Stimulated activated CD4-positive, alpha-beta T cell treated with anti-CD3 and anti-CD28 coated beads, TNF-alpha, amount 100 ng/mL, for 4 hours (primary cell): ENCODE measurements at regions not wholly inside any gene's neighbourhood (a gene's known extent, or its start where the extent isn't known, plus 50 kb on each side); places are given as distances from the start of the nearest gene placed in this dataset.
A peak's percentile ranks its signal among the peaks of the same experiment; 100 is the strongest.
"Not testable (repeated sequence)": the region's sequence is repeated elsewhere in the genome, so short reads cannot be mapped to it uniquely, and the experiment has no call there.

ENCODE experiments used
- DNase-seq, 3 experiments: peaks; one replicate each; pipeline ENCODE4 v3.0.0-alpha.2; 2020; ENCODE audit warnings: low read depth in 3 of 3

GRCh38 chr2:234157817-234158588 is 107.5 kb downstream of the SPP2 start:
- no peak for DNase-seq

- no peak for DNase-seq
Observed at GRCh38 chr2:234156326-234156725, 105.8 kb downstream of the SPP2 start.

GRCh38 chr2:234152835-234153234 is 102.3 kb downstream of the SPP2 start:
- not testable (repeated sequence) for DNase-seq

GRCh38 chr2:234147335-234147861 is 96.9 kb downstream of the SPP2 start:
- DNase-seq = no peak

- DNase-seq = no peak
Observed at GRCh38 chr2:234146087-234146826, 95.8 kb downstream of the SPP2 start.

DNA sequence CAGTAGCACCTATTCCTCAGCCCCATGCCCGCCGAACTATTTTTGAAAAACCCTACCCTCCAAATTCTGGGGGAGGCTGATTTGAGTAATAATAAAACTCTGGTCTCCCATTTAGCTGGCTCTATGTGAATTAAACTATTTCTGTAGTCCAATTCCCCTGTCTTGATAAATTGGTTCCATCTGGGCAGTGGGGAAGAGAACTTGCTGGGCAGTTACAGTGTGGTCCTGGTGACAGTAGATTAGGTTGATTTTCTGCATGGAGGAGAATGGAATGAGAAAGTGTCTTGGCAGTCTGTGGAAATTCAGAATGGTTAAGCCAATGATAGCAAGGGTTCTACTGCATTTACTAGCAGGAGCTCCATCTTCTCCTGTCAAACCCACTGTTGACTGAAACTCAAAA is 95.0 kb downstream of the SPP2 start:
- no peak for DNase-seq

GRCh38 chr2:234145057-234145456 is 94.6 kb downstream of the SPP2 start:
- no peak for DNase-seq

GRCh38 chr2:234143896-234144295 is 93.4 kb downstream of the SPP2 start:
- no peak for DNase-seq

DNA sequence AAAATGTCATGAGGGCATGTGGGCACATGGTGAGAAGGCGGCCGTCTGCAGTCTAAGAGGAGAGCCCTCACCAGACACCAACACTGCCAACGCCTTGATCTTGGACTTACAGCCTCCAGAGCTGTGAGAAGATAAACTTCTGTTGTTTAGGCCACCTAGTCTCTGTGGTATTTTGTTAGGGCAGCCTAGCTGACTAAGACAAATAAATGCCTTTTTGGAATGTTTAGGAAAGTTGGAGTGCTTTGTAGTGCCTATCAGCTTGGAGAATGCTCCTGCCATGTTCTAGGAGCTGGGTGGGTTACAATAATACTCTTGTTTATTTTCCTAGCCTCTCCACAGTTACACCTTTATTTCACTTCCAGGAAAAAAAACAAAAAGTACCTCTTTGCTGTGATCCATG is 92.0 kb downstream of the SPP2 start:
- no peak for DNase-seq

DNA sequence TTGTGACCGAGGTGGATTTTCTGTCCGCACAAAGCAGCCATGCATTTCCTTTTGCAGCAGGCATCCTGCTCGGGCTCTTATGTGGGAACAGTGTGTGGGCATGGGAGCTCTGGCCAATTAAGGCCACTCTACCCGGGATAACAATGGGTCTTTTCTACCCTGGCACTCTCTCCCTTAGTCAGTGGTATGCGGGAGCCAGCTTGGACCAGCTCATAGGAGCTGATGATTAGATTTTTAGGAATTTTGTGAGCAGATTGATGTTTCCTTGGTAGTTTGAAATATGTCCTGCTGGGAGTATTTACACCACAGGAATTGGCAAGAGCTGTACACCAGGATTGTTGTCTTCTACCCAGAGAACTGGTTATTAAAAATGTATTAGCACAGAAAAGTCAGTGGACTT is 89.3 kb downstream of the SPP2 start:
- DNase-seq = no peak

DNA sequence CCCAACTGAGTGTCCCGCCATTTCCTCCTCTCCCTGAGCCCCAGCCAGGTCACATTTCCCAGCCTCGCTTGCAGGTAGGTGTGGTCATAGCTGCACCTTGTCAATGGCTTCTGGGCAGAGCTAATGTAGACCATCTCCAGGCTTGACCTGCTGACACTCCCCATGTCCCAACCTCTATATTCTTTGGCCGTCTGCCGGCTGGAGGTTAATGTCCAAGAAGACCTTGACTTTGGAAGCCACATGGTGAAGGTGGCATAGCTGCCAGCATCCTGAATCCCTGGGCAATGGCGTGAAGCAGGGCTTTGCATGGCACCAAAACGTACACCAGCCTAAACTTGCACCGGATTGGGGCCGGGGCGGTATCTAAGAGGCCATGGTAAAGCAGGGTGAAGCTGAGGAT is 88.3 kb downstream of the SPP2 start:
- DNase-seq = no peak

DNA sequence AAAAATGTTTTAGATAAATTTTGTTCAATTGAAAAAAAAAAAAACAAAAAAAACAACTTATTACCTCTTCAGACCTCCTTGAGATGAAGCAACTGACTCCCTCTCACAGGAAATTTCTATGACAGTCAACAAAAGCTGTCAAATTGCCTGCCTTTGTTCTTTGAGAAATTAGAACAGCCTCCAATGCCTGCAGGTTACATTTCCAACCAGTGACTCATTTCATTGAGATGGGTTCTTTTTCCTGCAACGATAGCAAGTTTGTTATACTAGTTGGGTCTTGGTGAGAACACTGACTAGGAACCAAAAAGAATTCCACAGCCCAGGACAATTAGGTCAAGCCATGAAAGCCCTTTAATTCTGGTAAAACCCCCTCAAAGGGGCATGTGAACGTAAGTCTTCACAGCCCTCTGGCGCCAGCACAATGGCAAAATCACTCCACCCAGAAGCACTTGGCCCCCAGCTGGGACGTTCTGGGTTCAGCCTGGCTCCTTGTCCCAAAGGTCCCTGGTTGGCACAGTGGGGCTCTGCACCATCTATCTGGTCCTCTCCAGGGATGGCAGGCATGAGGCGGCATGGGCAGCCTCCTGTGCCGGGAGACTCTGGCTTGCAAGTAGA is 87.0 kb downstream of the SPP2 start:
- DNase-seq = no peak

DNA sequence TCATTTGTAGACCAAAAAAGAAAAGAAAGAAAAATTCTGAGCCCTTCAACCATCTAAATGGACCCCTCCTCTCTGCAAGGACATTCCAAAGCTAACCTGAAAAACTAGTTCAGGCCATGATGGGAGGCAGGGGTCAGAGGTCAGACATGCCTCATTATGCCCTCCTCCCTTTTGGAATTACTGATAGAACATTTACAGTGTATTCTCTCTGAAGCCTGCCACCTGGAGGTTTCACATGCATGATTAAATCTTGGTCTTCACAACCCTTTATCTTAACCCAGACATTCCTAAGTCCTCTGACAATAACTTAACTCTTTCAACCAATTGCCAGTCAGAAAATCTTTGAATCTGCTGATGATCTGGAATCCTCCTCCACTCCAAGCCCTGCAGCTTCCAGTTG is 86.0 kb downstream of the SPP2 start:
- DNase-seq = no peak

DNA sequence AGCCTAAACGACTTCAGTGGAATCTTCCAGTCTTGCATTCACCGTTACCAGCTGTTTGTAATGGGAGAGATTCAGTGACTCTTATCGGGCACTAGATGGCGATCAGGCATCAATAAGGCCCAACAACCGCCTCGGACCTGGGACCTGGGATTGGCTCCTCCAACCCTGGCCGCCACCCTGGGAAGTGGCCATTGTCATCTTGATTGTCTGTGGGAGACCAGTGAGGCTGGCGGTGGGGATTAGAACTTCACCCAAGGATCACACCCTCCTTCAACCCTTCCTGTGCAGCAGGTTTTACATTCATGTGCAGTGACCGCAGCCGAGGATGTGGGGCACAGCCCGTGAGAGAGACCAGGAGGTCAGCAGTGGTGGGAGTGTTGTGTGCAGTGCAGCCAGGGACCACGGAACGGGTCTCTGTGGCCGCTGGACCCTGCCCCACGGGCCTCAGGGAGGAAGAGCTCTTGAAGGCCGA is 85.3 kb downstream of the SPP2 start:
- peak; percentile 11 to 16 (median 13) for DNase-seq

GRCh38 chr2:234134496-234134895 is 84.0 kb downstream of the SPP2 start:
- DNase-seq = no peak

GRCh38 chr2:234133004-234133403 is 82.5 kb downstream of the SPP2 start:
- no peak for DNase-seq

- DNase-seq = no peak
Observed at GRCh38 chr2:234130777-234131181, 80.3 kb downstream of the SPP2 start.

GRCh38 chr2:234128606-234129005 is 78.1 kb downstream of the SPP2 start:
- no peak for DNase-seq
